ENCODE measurements at regions not wholly inside any gene's neighbourhood (a gene's known extent, or its start where the extent isn't known, plus 50 kb on each side); places are given as distances from the start of the nearest gene placed in this dataset.

- DNase-seq (ENCODE audit: low read depth) = no peak
- no peaks in the 10 kb centered on the region for H3K36me3 ChIP-seq (ENCODE audit: control insufficient read depth, insufficient read depth, low read length)
- TF ChIP-seq CTCF (IDR thresholded peaks at IDR 0.05; ENCODE audit: insufficient read depth, low read length, poor library complexity, severe bottlenecking) = no peak
Observed at GRCh38 chr9:113803811-113804589, 72.1 kb upstream of the ZNF618 start.

GRCh38 chr9:113805486-113806132, 70.5 kb upstream of the ZNF618 start:
- Histone ChIP-seq H3K27me3 (ENCODE audit: control insufficient read depth, insufficient read depth, low read length) (no peaks in the 10 kb centered on the region), H3K4me3 (ENCODE audit: low read depth, low read length) (no peak overlapping the region), H3K36me3 (ENCODE audit: control insufficient read depth, insufficient read depth, low read length) (no peaks in the 10 kb centered on the region)
- no peak for DNase-seq (ENCODE audit: low read depth)
- no peak for TF ChIP-seq CTCF (IDR thresholded peaks at IDR 0.05; ENCODE audit: insufficient read depth, low read length, poor library complexity, severe bottlenecking)

More at GRCh38 chr9:113803811-113804589, 72.1 kb upstream of the ZNF618 start:
- H3K27me3 ChIP-seq (ENCODE audit: control insufficient read depth, insufficient read depth, low read length) = no peaks in the 10 kb centered on the region
- H3K4me3 ChIP-seq (ENCODE audit: low read depth, low read length) = no peak overlapping the region

DNA sequence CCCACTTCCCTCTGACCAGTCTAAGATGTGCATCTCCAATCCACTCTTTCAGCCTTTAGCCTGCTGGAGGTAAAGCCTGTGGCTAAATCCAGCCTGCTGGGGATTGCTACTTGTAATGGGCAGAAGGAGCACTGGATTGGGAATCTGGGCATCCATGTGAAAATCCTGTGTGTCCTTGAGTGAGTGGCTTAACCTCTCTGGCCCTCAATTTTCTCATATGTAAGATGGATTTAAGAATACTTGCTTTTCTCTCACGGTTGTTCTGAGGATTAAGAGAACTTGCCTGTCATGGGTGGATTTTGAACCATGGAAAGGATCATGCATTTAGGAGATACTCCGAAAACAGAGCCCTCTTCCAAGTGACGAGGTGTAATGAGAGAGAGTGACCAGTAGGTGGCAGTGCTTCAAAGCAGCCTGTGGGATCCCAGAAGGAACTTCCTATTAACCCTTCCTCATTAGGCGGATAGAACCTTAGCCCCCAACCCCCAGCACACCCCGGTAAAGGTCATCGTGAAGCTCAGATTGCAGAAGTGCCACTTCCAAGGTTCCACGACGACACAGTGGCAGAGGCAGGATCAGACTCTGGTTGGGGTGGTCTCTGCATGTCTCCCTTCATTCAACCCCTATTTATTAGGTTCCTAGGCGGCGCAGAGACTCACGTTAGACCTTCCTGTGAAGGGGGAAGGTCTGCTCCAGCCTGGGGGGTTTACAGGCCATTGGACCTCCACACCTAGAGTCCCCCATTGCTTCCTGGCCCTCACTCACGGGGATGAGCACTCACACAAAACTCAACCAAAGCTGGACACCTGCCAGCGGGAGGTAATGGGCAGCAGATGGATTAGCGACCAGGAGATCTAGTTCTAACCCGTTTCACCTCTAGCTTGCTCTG, 68.7 kb upstream of the ZNF618 start:
- Histone ChIP-seq H3K4me3 (ENCODE audit: low read depth, low read length) (no peak overlapping the region), H3K27me3 (ENCODE audit: control insufficient read depth, insufficient read depth, low read length) (no peaks in the 10 kb centered on the region), H3K36me3 (ENCODE audit: control insufficient read depth, insufficient read depth, low read length) (no peaks in the 10 kb centered on the region)
- DNase-seq (ENCODE audit: low read depth) = no peak
- TF ChIP-seq CTCF (IDR thresholded peaks at IDR 0.05; ENCODE audit: insufficient read depth, low read length, poor library complexity, severe bottlenecking) = peak; percentile 86

GRCh38 chr9:113808391-113809358, 67.4 kb upstream of the ZNF618 start:
- no peak for TF ChIP-seq CTCF (IDR thresholded peaks at IDR 0.05; ENCODE audit: insufficient read depth, low read length, poor library complexity, severe bottlenecking)
- Histone ChIP-seq H3K4me3 (ENCODE audit: low read depth, low read length) (no peak overlapping the region), H3K27me3 (ENCODE audit: control insufficient read depth, insufficient read depth, low read length) (no peaks in the 10 kb centered on the region), H3K36me3 (ENCODE audit: control insufficient read depth, insufficient read depth, low read length) (no peaks in the 10 kb centered on the region)
- peak; percentile 28 for DNase-seq (ENCODE audit: low read depth)

DNA sequence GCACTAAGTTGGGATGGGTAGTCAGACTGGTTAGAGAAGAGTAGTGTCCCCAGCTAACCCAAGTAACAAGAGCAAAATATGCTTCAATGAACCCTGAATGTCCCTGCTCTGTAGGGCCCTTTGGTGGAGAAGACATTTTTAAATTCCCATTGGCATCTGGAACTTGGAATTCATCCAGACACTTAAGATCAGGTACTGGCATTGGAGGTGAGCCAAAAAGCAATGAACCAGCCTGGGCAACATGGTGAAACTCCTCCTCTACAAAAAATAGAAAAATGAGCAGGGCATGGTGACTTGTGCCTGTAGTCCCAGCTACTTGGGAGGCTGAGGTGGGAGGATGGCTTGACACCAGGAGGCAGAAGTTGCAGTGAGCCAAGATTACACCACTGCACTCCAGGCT, 58.9 kb upstream of the ZNF618 start:
- H3K36me3 ChIP-seq (ENCODE audit: control insufficient read depth, insufficient read depth, low read length) = no peaks in the 10 kb centered on the region
- no peak for TF ChIP-seq CTCF (IDR thresholded peaks at IDR 0.05; ENCODE audit: insufficient read depth, low read length, poor library complexity, severe bottlenecking)
- no peak for DNase-seq (ENCODE audit: low read depth)
- H3K27me3 ChIP-seq (ENCODE audit: control insufficient read depth, insufficient read depth, low read length) = no peaks in the 10 kb centered on the region
- no peak overlapping the region for H3K4me3 ChIP-seq (ENCODE audit: low read depth, low read length)
